Cardiac fibroblast (primary cell): ENCODE measurements at regions not wholly inside any gene's neighbourhood (a gene's known extent, or its start where the extent isn't known, plus 50 kb on each side); places are given as distances from the start of the nearest gene placed in this dataset.

Experiments
- DNase-seq, 2 donors: peaks; one replicate each; pipeline versions ENCODE4 v3.0.0 to v3.0.0-alpha.2; 2010; ENCODE audit warnings: low read depth in 2 of 2
- H3K4me3 ChIP-seq, 2 donors: replicated peaks in 1 of 2; 1 replicate in 1 of 2; 2 replicates in 1 of 2; pipeline ENCODE4 v1.5.1; 2011; ENCODE audit warnings: low read depth in 2 of 2, low read length in 2 of 2, mild to moderate bottlenecking in 2 of 2, moderate library complexity in 1 of 2
- TF ChIP-seq, protein P1 (sequence below): IDR thresholded peaks from one replicate; pipeline ENCODE4 v1.5.1; 2011; ENCODE audit warnings: low read depth, mild to moderate bottlenecking, low read length, inconsistent platforms

DNA sequence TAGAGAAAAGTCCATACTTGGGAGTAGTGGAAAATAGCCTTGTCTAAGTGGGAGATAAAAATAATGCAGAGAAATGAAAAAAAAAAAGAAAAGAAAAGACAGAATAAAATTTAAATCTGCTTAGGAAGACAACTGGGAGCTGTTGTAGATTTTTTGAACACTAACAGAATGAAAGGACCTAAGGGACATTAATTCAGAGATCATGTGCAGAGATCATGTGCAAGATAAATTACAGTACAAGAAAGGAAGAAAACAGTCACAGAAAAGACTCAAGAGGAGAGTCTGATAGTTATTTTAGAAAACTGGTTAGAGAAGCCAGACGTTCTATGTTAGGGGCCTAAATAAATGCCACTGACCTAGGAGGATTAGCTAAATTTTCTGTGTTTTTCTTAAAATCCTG lies 1226.8 kb upstream of the NUDT12 start:
- TF ChIP-seq, protein P1, sequence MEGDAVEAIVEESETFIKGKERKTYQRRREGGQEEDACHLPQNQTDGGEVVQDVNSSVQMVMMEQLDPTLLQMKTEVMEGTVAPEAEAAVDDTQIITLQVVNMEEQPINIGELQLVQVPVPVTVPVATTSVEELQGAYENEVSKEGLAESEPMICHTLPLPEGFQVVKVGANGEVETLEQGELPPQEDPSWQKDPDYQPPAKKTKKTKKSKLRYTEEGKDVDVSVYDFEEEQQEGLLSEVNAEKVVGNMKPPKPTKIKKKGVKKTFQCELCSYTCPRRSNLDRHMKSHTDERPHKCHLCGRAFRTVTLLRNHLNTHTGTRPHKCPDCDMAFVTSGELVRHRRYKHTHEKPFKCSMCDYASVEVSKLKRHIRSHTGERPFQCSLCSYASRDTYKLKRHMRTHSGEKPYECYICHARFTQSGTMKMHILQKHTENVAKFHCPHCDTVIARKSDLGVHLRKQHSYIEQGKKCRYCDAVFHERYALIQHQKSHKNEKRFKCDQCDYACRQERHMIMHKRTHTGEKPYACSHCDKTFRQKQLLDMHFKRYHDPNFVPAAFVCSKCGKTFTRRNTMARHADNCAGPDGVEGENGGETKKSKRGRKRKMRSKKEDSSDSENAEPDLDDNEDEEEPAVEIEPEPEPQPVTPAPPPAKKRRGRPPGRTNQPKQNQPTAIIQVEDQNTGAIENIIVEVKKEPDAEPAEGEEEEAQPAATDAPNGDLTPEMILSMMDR: no peak
- H3K4me3 ChIP-seq: no peak overlapping the region
- DNase-seq: no peak

DNA sequence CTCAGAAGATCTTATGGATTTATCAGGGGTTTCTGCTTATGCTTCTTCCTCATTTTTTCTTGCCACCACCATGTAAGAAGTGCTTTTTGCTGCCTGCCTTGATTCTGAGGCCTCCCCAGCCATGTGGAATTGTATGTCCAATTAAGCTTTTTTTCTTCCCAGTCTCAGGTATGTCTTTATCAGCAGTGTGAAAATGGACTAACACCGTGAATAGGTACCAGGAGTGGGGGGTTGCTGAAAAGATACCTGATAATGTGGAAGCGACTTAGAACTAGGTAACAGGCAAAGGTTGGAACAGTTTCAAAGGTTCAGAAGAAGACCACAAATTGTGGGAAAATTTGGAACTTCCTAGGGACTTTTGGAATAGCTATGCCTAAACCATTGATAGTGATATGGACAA lies 1222.5 kb upstream of the NUDT12 start:
- DNase-seq: no peak
- TF ChIP-seq, protein P1: no peak
- no peak overlapping the region for H3K4me3 ChIP-seq

DNA sequence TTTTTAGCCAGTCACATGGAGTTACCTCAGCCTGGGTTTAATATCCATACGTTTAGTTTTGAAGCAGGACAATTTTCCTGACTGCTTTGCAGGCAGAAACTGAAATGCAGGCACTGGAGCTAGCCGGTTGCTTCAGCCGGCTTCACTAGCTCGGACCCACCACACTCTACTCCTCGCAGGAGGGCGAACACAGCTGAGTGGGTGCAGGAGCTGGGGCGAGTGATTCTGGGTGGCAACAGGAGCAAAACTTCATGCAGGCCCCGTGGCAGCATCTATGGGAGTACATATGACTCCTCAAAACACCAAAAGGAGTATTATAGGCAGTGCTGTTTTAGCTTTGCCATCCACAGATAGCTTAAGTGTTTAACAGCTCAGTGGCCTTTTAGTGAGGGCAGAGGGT lies 1211.8 kb upstream of the NUDT12 start:
- TF ChIP-seq, protein P1: no peak
- no peak overlapping the region for H3K4me3 ChIP-seq
- DNase-seq: no peak

DNA sequence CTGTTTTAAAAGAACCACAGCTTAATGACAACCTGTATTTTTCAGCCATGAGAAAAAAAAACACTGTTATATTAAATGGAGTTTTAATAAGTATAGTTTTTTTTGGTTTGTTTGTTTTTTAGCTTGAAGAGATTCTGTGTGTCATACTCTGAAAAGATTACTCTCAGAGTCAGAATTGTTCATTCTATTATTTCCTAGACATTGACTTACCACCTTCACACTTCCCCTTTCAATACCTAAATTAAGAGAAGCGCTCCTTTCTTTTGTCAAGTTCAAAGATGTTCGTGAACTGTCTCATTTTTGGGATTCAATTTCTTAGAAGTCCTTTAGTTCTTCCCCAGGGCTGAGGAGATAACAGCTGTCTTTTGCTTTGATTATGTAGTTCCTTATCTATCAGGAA lies 1201.6 kb upstream of the NUDT12 start:
- H3K4me3 ChIP-seq: no peak overlapping the region
- DNase-seq: no peak
- TF ChIP-seq, protein P1: no peak

DNA sequence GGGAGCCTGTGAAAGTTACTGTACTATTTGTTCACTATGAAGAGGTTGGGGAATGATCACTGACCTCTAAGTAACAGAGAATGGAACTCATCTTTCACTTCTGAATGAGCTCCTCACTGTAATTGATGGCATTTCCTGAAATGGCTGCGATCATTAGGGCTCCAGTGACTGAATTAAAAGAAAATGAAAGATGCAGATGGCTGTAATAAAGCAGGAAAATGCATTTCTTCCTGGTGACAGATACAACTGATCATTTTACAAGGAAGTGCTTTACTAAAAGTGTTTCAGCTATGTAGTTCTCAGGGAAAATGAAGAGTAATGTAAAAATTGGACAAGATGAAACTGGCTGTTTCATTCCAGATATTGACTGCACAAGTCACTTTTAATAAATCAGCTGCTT lies 1200.6 kb upstream of the NUDT12 start:
- TF ChIP-seq, protein P1: no peak
- H3K4me3 ChIP-seq: no peak overlapping the region
- no peak for DNase-seq

DNA sequence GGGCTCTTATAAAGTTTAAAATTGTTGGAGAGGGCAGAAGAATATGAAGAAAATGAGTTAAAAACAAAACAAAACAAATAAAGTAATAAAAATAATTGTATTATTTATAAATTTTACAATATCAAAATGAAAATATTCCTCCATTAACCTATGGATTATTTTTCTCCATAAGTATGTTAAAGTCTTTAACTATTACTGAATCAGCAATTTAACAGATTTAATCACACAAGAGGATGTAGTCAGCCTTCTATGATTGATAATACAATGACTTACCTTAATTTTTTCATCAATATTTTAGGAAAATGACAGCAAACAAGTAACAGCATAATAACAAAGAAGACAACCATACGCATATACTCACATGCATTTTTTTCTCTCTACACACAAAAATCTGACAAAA lies 1195.3 kb upstream of the NUDT12 start:
- H3K4me3 ChIP-seq: no peak overlapping the region
- DNase-seq: no peak
- TF ChIP-seq, protein P1: no peak

DNA sequence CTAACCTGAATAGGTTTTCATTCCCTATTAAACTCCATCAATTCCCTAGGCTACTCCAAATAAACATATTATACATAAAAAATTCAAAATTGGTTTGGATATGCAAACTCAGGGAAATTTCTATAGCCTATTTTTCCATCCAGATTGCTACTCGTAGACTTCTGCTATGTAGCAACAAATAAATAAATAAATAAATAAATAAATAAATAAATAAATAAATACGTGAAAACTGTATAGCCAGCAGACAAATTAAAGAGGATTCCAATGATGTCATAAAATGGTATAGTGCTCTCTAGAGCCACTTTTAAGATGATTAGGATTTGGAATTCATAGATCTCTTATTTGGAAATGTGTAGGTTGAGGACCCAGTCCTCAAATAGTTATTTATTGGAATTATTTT lies 1193.2 kb upstream of the NUDT12 start:
- TF ChIP-seq, protein P1: no peak
- no peak for DNase-seq
- H3K4me3 ChIP-seq: no peak overlapping the region
